ENCODE measurements at regions not wholly inside any gene's neighbourhood (a gene's known extent, or its start where the extent isn't known, plus 50 kb on each side); places are given as distances from the start of the nearest gene placed in this dataset.
"Not testable (repeated sequence)": the region's sequence is repeated elsewhere in the genome, so short reads cannot be mapped to it uniquely, and the experiment has no call there.

DNA sequence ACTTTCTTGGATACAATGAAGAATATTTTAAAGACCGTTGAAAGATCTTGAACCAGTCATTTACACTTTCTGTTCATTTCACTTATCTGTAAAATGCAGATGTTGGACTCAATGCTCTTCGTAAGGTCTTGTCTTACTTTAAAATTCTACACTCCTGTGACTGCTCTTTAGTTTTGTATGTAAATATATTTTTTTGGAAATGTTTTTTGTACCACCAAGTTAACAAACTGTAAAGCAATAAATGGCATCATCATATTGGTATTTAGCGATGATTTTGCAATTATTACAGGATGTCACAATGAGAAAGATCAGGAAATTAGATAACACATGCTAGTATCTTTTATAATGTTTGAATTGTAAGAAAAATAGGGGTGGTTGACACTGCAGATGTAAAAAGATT, 80.8 kb upstream of the GNAQ start:
- TF ChIP-seq, protein P1, sequence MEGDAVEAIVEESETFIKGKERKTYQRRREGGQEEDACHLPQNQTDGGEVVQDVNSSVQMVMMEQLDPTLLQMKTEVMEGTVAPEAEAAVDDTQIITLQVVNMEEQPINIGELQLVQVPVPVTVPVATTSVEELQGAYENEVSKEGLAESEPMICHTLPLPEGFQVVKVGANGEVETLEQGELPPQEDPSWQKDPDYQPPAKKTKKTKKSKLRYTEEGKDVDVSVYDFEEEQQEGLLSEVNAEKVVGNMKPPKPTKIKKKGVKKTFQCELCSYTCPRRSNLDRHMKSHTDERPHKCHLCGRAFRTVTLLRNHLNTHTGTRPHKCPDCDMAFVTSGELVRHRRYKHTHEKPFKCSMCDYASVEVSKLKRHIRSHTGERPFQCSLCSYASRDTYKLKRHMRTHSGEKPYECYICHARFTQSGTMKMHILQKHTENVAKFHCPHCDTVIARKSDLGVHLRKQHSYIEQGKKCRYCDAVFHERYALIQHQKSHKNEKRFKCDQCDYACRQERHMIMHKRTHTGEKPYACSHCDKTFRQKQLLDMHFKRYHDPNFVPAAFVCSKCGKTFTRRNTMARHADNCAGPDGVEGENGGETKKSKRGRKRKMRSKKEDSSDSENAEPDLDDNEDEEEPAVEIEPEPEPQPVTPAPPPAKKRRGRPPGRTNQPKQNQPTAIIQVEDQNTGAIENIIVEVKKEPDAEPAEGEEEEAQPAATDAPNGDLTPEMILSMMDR (IDR thresholded peaks at IDR 0.05): no peak
- Mint-ChIP-seq H3K27ac (ENCODE audit: unreplicated experiment) (no peak overlapping the region), H3K36me3 (ENCODE audit: unreplicated experiment) (no peaks in the 10 kb centered on the region), H3K27me3 (ENCODE audit: unreplicated experiment) (peaks cover 45% of the 10 kb centered on the region), H3K4me1 (ENCODE audit: unreplicated experiment) (no peaks in the 10 kb centered on the region), H3K4me3 (ENCODE audit: unreplicated experiment) (no peak overlapping the region), H3K9me3 (ENCODE audit: unreplicated experiment) (peaks cover 5% of the 10 kb centered on the region)
- DNase-seq (ENCODE audit: extremely low spot score, unreplicated experiment): no peak

DNA sequence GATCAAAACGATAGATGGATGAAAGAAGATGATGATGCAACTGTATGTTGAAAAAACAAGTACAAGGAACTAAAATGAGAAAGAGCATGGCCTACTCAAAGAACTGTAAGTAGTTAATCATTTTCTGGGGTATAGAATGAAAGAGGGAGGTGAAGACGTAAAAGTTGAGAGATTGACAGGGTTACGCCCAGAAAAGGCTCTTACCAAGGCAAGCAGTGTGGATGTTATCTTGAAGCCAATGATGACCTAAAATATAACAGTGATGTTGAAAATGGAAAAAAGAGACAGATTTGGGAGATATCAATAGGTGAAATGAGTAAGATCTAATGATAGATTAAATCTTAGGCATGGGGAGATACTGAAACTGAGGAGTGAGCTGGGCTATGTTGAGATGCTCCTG, 80.4 kb upstream of the GNAQ start:
- peaks cover 5% of the 10 kb centered on the region for H3K9me3 Mint-ChIP-seq (ENCODE audit: unreplicated experiment)
- no peak for DNase-seq (ENCODE audit: extremely low spot score, unreplicated experiment)
- no peak overlapping the region for H3K4me3 Mint-ChIP-seq (ENCODE audit: unreplicated experiment)
- H3K27ac Mint-ChIP-seq (ENCODE audit: unreplicated experiment): no peak overlapping the region
- TF ChIP-seq, protein P1 (IDR thresholded peaks at IDR 0.05): no peak
- no peaks in the 10 kb centered on the region for H3K36me3 Mint-ChIP-seq (ENCODE audit: unreplicated experiment)
- H3K27me3 Mint-ChIP-seq (ENCODE audit: unreplicated experiment): peaks cover 45% of the 10 kb centered on the region
- no peaks in the 10 kb centered on the region for H3K4me1 Mint-ChIP-seq (ENCODE audit: unreplicated experiment)

DNA sequence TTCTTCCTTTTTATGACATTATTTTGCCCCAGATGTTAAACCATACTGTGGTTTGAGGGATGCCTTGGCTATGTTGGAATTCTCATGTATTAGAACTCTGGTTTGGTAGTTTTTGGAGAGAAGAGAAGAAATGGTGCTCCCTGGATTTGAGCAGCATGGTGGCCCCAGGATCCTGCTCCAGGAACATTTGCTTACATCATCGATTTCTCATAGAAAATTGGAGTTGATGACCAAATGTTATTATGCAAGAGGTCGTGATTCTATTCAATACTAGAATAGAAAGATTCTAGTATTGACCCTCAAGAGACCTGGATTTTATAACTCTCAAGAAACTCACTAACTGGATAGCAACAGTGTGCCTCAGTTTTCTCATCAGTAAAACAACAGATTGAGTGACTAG, 77.5 kb upstream of the GNAQ start:
- H3K4me3 Mint-ChIP-seq (ENCODE audit: unreplicated experiment): no peak overlapping the region
- H3K36me3 Mint-ChIP-seq (ENCODE audit: unreplicated experiment): no peaks in the 10 kb centered on the region
- no peaks in the 10 kb centered on the region for H3K4me1 Mint-ChIP-seq (ENCODE audit: unreplicated experiment)
- H3K9me3 Mint-ChIP-seq (ENCODE audit: unreplicated experiment): peaks cover 5% of the 10 kb centered on the region
- peaks cover 46% of the 10 kb centered on the region for H3K27me3 Mint-ChIP-seq (ENCODE audit: unreplicated experiment)
- TF ChIP-seq, protein P1 (IDR thresholded peaks at IDR 0.05): no peak
- H3K27ac Mint-ChIP-seq (ENCODE audit: unreplicated experiment): no peak overlapping the region
- no peak for DNase-seq (ENCODE audit: extremely low spot score, unreplicated experiment)

DNA sequence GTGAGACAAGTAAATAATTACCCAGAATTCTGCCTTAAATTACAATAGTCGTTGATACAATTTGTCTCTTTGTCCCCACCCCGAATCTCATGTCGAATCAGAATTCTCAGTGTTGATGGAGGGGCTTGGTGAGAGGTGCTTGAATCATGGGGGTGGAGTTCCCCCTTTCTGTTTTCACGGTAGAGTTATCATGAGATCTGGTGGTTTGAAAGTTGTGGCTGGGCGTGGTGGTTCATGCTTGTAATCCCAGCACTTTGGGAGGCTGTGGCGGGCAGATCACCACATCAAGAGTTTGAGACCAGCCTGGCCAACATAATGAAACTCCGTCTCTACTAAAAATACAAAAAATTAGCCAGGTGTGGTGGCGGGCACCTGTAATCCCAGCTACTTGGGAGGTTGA, 75.0 kb upstream of the GNAQ start:
- not testable (repeated sequence) for H3K27ac Mint-ChIP-seq (ENCODE audit: unreplicated experiment); H3K4me1 Mint-ChIP-seq (ENCODE audit: unreplicated experiment); H3K4me3 Mint-ChIP-seq (ENCODE audit: unreplicated experiment); DNase-seq (ENCODE audit: extremely low spot score, unreplicated experiment); H3K36me3 Mint-ChIP-seq (ENCODE audit: unreplicated experiment); H3K9me3 Mint-ChIP-seq (ENCODE audit: unreplicated experiment)
- peaks cover 50% of the 10 kb centered on the region for H3K27me3 Mint-ChIP-seq (ENCODE audit: unreplicated experiment)

DNA sequence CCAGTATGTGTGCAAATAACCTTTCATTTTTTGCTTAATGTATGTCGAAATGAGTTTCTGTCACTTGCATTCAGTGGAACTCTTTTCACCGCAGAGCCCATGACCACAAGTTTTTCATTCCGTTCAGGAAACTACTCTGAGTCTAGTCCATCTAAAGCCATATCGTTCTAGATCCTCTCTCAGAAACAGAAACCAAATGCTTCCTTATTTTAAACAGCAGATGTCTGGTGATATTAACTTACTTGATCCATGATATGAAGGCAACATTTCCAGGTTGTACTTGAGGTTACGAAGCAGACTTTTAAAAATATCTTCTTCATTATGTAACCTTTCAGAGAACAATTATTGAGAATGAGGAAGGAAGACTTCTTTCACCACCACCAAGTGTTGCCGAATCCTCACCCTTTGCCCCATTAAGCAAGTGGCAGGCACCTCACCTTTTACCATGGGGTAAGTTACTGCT, 72.4 kb upstream of the GNAQ start:
- no peaks in the 10 kb centered on the region for H3K9me3 Mint-ChIP-seq (ENCODE audit: unreplicated experiment)
- TF ChIP-seq, protein P1 (IDR thresholded peaks at IDR 0.05): no peak

DNA sequence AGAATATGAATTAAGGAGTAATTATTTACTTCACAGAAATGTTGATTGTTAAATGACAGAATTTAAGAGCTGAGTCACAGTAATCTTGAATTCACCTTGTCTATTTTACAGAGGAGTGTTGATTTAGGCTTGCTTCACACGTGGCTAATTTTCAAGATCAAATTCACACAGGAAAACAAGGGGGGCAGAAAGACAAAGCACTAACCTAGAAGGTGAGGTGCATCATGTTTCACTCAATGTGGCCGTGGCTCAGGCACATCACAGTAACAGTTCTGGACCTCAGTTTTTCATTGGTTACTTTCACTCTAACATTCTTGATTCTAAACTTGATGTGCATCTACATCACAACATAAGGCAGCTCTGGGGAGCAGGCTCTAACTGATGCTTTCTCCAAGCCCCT, 69.6 kb upstream of the GNAQ start:
- Mint-ChIP-seq H3K36me3 (ENCODE audit: unreplicated experiment) (no peaks in the 10 kb centered on the region), H3K27ac (ENCODE audit: unreplicated experiment) (no peak overlapping the region), H3K4me3 (ENCODE audit: unreplicated experiment) (no peak overlapping the region), H3K27me3 (ENCODE audit: unreplicated experiment) (peaks cover 55% of the 10 kb centered on the region), H3K4me1 (ENCODE audit: unreplicated experiment) (no peaks in the 10 kb centered on the region), H3K9me3 (ENCODE audit: unreplicated experiment) (no peaks in the 10 kb centered on the region)
- no peak for DNase-seq (ENCODE audit: extremely low spot score, unreplicated experiment)
- TF ChIP-seq, protein P1 (IDR thresholded peaks at IDR 0.05): no peak

More for the DNA sequence above, 72.4 kb upstream of the GNAQ start:
- DNase-seq (ENCODE audit: extremely low spot score, unreplicated experiment): no peak
- Mint-ChIP-seq H3K27me3 (ENCODE audit: unreplicated experiment) (peaks cover 49% of the 10 kb centered on the region), H3K4me3 (ENCODE audit: unreplicated experiment) (no peak overlapping the region), H3K36me3 (ENCODE audit: unreplicated experiment) (no peaks in the 10 kb centered on the region), H3K27ac (ENCODE audit: unreplicated experiment) (no peak overlapping the region), H3K4me1 (ENCODE audit: unreplicated experiment) (no peaks in the 10 kb centered on the region)
